IMR-90 (cell line): ENCODE measurements at regions not wholly inside any gene's neighbourhood (a gene's known extent, or its start where the extent isn't known, plus 50 kb on each side); places are given as distances from the start of the nearest gene placed in this dataset.

ENCODE experiments used
- ATAC-seq: fragments of 200-7000 bp; cut with Tn5 transposase; 2 replicates; pipeline ENCODE4 v1.9.1; 2020; ENCODE audit warnings: low read depth, mild to moderate bottlenecking, moderate library complexity
- BruUV-seq: library from RNA; stranded (reverse); fragments of 400-500 nt; replicated peaks from 2 replicates; lab custom pipeline; 2021; lab: Mats Ljungman, UMichigan
- CTCF ChIA-PET: fragments of 300-600 bp; formaldehyde crosslinking; extraction: SDS; loops from one replicate; lab custom pipeline; 2021; ENCODE audit warnings: antibody characterized with exemption; lab: Yijun Ruan, JAX
- POLR2A ChIA-PET: fragments of 300-600 bp; sonication (Branson Sonifier 250); formaldehyde crosslinking; loops from one replicate; lab custom pipeline; 2022; ENCODE audit warnings: antibody characterized with exemption; ENCODE audit not compliant: unreplicated experiment; lab: Charles Lee
- DNase-seq: peaks from one replicate; pipeline ENCODE4 v3.0.0; 2013
- H2AFZ ChIP-seq: replicated peaks from 2 replicates; pipeline ENCODE3; 2013; ENCODE audit warnings: low read length, mild to moderate bottlenecking; ENCODE audit not compliant: poor library complexity
- H2AK5ac ChIP-seq: 2 replicates; pipeline ENCODE4 v1.6.1; 2013; ENCODE audit warnings: low read depth, low read length, inconsistent platforms
- H2AK9ac ChIP-seq: replicated peaks from 2 replicates; pipeline ENCODE3; 2013; ENCODE audit warnings: mild to moderate bottlenecking, low read depth, low read length, moderate library complexity; ENCODE audit not compliant: poor library complexity
- H2BK120ac ChIP-seq: 2 replicates; pipeline ENCODE4 v1.6.1; 2013; ENCODE audit warnings: low read depth, low read length, inconsistent platforms
- H2BK15ac ChIP-seq: 3 replicates; pipeline ENCODE4 v1.6.1; 2013; ENCODE audit warnings: low read depth, low read length, inconsistent platforms
- H2BK20ac ChIP-seq: 2 replicates; pipeline ENCODE4 v1.6.1; 2013; ENCODE audit warnings: low read depth, mild to moderate bottlenecking, inconsistent platforms, low read length, moderate library complexity
- H2BK5ac ChIP-seq: 2 replicates; pipeline ENCODE4 v1.6.1; 2013; ENCODE audit warnings: mild to moderate bottlenecking, low read depth, low read length, inconsistent platforms; ENCODE audit not compliant: poor library complexity, severe bottlenecking
- H3K14ac ChIP-seq: replicated peaks from 2 replicates; pipeline ENCODE4 v1.6.1; 2013; ENCODE audit warnings: low read depth, low read length, inconsistent platforms
- H3K18ac ChIP-seq: 2 replicates; pipeline ENCODE4 v1.6.1; 2013; ENCODE audit warnings: low read depth, low read length, control low read depth
- H3K23ac ChIP-seq: 2 replicates; pipeline ENCODE4 v1.6.1; 2013; ENCODE audit warnings: low read depth, low read length, inconsistent platforms
- H3K27ac ChIP-seq: 2 replicates; pipeline ENCODE4 v1.5.1; 2013; ENCODE audit warnings: mild to moderate bottlenecking, control low read depth, low read length; ENCODE audit not compliant: insufficient read depth
- H3K27me3 ChIP-seq: 2 replicates; pipeline ENCODE4 v1.6.1; 2013; ENCODE audit warnings: low read length; ENCODE audit not compliant: control insufficient read depth, insufficient read depth
- H3K36me3 ChIP-seq: 2 replicates; pipeline ENCODE4 v1.6.1; 2013; ENCODE audit warnings: low read length, mixed read lengths; ENCODE audit not compliant: control insufficient read depth, insufficient read depth
- H3K4ac ChIP-seq: 2 replicates; pipeline ENCODE4 v1.6.1; 2013; ENCODE audit warnings: low read depth, low read length, inconsistent platforms
- H3K4me1 ChIP-seq: 2 replicates; pipeline ENCODE4 v1.6.1; 2013; ENCODE audit warnings: low read length, mixed read lengths; ENCODE audit not compliant: control insufficient read depth, insufficient read depth
- H3K4me2 ChIP-seq: 2 replicates; pipeline ENCODE4 v1.6.1; 2013; ENCODE audit warnings: low read depth, mild to moderate bottlenecking, control low read depth, low read length, moderate library complexity
- H3K4me3 ChIP-seq: 2 replicates; pipeline ENCODE4 v1.5.1; 2013; ENCODE audit warnings: low read depth, mild to moderate bottlenecking, control low read depth, low read length, moderate library complexity; ENCODE audit not compliant: insufficient read depth
- H3K56ac ChIP-seq: 2 replicates; pipeline ENCODE4 v1.6.1; 2013; ENCODE audit warnings: low read length, inconsistent platforms; ENCODE audit not compliant: insufficient read depth; ENCODE audit errors: extremely low read depth
- H3K79me1 ChIP-seq, 2 experiments: 2 replicates each; pipeline ENCODE4 v1.6.1; 2013; ENCODE audit warnings: low read length in 2 of 2, inconsistent platforms in 1 of 2, low read depth in 1 of 2
- H3K9ac ChIP-seq: 2 replicates; pipeline ENCODE4 v1.6.1; 2013; ENCODE audit warnings: low read depth, low read length, control low read depth
- H3K9me1 ChIP-seq: 2 replicates; pipeline ENCODE4 v1.6.1; 2013; ENCODE audit warnings: low read length, inconsistent platforms; ENCODE audit not compliant: insufficient read depth
- H3K9me3 ChIP-seq: 2 replicates; pipeline ENCODE4 v1.6.1; 2013; ENCODE audit warnings: low read length; ENCODE audit not compliant: control insufficient read depth, insufficient read depth
- H4K20me1 ChIP-seq: 2 replicates; pipeline ENCODE4 v1.6.1; 2013; ENCODE audit warnings: low read length, inconsistent platforms; ENCODE audit not compliant: insufficient read depth
- H4K5ac ChIP-seq: 2 replicates; pipeline ENCODE4 v1.6.1; 2013; ENCODE audit warnings: mild to moderate bottlenecking, low read depth, low read length, control low read depth
- H4K8ac ChIP-seq, 2 experiments: 2 replicates each; pipeline ENCODE4 v1.6.1; 2013; ENCODE audit warnings: low read depth in 2 of 2, low read length in 2 of 2, control low read depth in 1 of 2, inconsistent platforms in 1 of 2
- H4K91ac ChIP-seq: 2 replicates; pipeline ENCODE4 v1.6.1; 2013; ENCODE audit warnings: low read depth, low read length, inconsistent platforms; ENCODE audit not compliant: insufficient read depth
- ELK1 ChIP-seq: fragments of 150-350 bp; IDR thresholded peaks from 2 replicates; pipeline ENCODE4 v1.6.1; 2016; ENCODE audit warnings: low read depth, mild to moderate bottlenecking, low read length, moderate library complexity, borderline replicate concordance
- MAFK ChIP-seq: IDR thresholded peaks from 2 replicates; pipeline ENCODE4 v1.6.1; 2012; ENCODE audit warnings: low read depth, low read length, improper control_type of control experiment
- MXI1 ChIP-seq: IDR thresholded peaks from 2 replicates; pipeline ENCODE4 v1.6.1; 2012; ENCODE audit warnings: low read depth, mild to moderate bottlenecking, low read length, moderate library complexity, borderline replicate concordance
- NFE2L2 ChIP-seq: fragments of 150-350 bp; IDR thresholded peaks from 2 replicates; pipeline ENCODE4 v1.6.1; 2016; ENCODE audit warnings: low read depth, mild to moderate bottlenecking, low read length
- RCOR1 ChIP-seq: IDR thresholded peaks from 2 replicates; pipeline ENCODE4 v1.6.1; 2012; ENCODE audit warnings: mild to moderate bottlenecking, low read length, improper control_type of control experiment; ENCODE audit not compliant: insufficient replicate concordance
- SMC3 ChIP-seq: fragments of 150-350 bp; IDR thresholded peaks from 2 replicates; pipeline ENCODE4 v1.6.1; 2016; ENCODE audit warnings: low read depth, mild to moderate bottlenecking, antibody characterized with exemption, low read length, moderate library complexity
- WGBS, 2 experiments: methylation state at CpG; one replicate each; pipeline versions ENCODE4 v1.1.5 to v1.1.7; 2013; ENCODE audit warnings: missing lambda C conversion rate in 2 of 2; ENCODE audit not compliant: insufficient read length in 1 of 2; ENCODE audit errors: extremely low coverage in 2 of 2; 5-methylcytosine and 5-hydroxymethylcytosine counted together
- dilution Hi-C: fragments of 300-500 bp; cut with HindIII; formaldehyde crosslinking; loops from one replicate; pipeline ENCODE4 v1.14.3; 2018; ENCODE audit warnings: low sequenced_read_pairs; ENCODE audit not compliant: unreplicated experiment
- in situ Hi-C: fragments of 300-500 bp; cut with MboI; formaldehyde crosslinking; loops from 3 replicates; pipeline ENCODE4 v1.14.3; 2019; ENCODE audit warnings: low sequenced_read_pairs, inconsistent platforms, mixed read lengths
- intact Hi-C: fragments of 100-400 bp; cut with micrococcal nuclease; formaldehyde crosslinking; loops from 2 replicates; pipeline ENCODE4 v1.10.0; 2022

DNA sequence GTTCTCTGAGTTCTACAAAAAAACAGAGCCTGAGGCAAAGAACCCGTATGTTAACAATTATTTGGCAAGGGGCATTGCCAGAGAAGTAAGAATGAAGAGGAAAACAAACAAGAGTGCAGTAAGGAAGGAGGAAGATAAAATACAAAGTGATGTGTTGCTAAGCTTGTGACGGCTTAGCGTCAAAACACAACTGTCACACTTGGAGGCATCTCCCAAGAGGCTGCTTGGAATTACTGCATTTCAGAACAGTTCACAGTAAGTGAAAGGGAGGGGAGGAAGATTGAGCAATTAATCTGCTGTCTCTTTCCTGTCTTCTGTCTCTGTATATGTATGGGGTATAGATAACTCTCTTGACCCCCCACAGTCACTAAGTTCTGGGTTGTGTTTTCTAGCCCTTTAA is 1017.0 kb upstream of the TMPRSS15 start:
- no peaks in the 10 kb centered on the region for H3K36me3 ChIP-seq
- dilution Hi-C loops: no loop called here

More for the DNA sequence above, 1017.0 kb upstream of the TMPRSS15 start:
- Histone ChIP-seq H4K91ac (no peak overlapping the region), H4K5ac (no peak overlapping the region), H2BK20ac (no peak overlapping the region), H3K18ac (no peak overlapping the region), H3K27me3 (no peaks in the 10 kb centered on the region), H2BK120ac (no peak overlapping the region), H3K4me3 (no peak overlapping the region), H3K23ac (no peak overlapping the region), H2AFZ (no peak overlapping the region), H3K27ac (no peak overlapping the region), H3K9me1 (no peaks in the 10 kb centered on the region), H3K4me1 (no peaks in the 10 kb centered on the region), H3K4me2 (no peak overlapping the region), H3K9me3 (peaks cover 10% of the 10 kb centered on the region), H4K20me1 (no peaks in the 10 kb centered on the region), H3K56ac (no peak overlapping the region), H2BK5ac (no peak overlapping the region), H2BK15ac (no peak overlapping the region), H2AK5ac (no peak overlapping the region), H2AK9ac (no peak overlapping the region), H3K79me1 (no peaks in the 10 kb centered on the region), H3K4ac (no peak overlapping the region), H3K14ac (no peak overlapping the region), H4K8ac (no peak overlapping the region), H3K9ac (no peak overlapping the region)
- ATAC-seq: no peak
- no CpG with 5 or more reads among the region's 3 CpGs for WGBS, 2 experiments
- ChIA-PET POLR2A (no interaction called here), CTCF (no interaction called here)
- no TSS peak for BruUV-seq
- DNase-seq: no peak
- TF ChIP-seq NFE2L2 (no peak), MXI1 (no peak), ELK1 (no peak), RCOR1 (no peak), MAFK (no peak), SMC3 (no peak)
- intact Hi-C loops (no loop called here), in situ Hi-C loops (no loop called here)
